Lower leg skin (tissue), 3 donors: ENCODE measurements at regions not wholly inside any gene's neighbourhood (a gene's known extent, or its start where the extent isn't known, plus 50 kb on each side); places are given as distances from the start of the nearest gene placed in this dataset.

Experiments
- POLR2A ChIP-seq, 2 donors: fragments of 450-650 bp; IDR thresholded peaks; one replicate each; pipeline ENCODE4 v1.6.1; 2016 to 2017; ENCODE audit warnings: antibody characterized with exemption in 2 of 2, mild to moderate bottlenecking in 1 of 2, moderate library complexity in 1 of 2
- TF ChIP-seq, protein P1 (sequence below), 3 donors: fragments of 450-650 bp; IDR thresholded peaks; one replicate each; pipeline ENCODE4 v1.5.1; 2016; ENCODE audit warnings: antibody characterized with exemption in 3 of 3, mild to moderate bottlenecking in 3 of 3, moderate library complexity in 2 of 3

DNA sequence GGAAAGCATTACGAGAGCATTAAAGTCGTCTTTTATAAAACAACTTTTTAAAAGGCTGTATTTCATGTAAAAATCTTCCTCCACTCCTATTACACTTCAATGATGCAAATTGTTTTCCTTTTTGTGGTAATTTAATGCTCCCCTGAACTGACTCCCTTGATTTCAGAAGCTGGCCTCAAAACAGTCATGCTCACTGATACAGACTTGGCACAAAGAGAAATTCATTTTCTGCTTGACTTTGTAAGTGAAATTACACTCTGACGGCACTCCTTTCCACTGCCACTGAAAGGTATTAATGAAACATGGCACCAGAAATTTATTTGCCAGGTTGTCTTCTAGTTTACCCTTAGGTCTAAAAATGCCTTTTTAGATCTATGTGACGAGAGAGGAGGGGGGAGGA lies 215.5 kb downstream of the LRRC3B start:
- TF ChIP-seq, protein P1, sequence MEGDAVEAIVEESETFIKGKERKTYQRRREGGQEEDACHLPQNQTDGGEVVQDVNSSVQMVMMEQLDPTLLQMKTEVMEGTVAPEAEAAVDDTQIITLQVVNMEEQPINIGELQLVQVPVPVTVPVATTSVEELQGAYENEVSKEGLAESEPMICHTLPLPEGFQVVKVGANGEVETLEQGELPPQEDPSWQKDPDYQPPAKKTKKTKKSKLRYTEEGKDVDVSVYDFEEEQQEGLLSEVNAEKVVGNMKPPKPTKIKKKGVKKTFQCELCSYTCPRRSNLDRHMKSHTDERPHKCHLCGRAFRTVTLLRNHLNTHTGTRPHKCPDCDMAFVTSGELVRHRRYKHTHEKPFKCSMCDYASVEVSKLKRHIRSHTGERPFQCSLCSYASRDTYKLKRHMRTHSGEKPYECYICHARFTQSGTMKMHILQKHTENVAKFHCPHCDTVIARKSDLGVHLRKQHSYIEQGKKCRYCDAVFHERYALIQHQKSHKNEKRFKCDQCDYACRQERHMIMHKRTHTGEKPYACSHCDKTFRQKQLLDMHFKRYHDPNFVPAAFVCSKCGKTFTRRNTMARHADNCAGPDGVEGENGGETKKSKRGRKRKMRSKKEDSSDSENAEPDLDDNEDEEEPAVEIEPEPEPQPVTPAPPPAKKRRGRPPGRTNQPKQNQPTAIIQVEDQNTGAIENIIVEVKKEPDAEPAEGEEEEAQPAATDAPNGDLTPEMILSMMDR (IDR thresholded peaks at IDR 0.05) = no peak
- no peak for TF ChIP-seq POLR2A (IDR thresholded peaks at IDR 0.05)
